GM18511 (cell line): ENCODE measurements at regions not wholly inside any gene's neighbourhood (a gene's known extent, or its start where the extent isn't known, plus 50 kb on each side); places are given as distances from the start of the nearest gene placed in this dataset.
"Not testable (repeated sequence)": the region's sequence is repeated elsewhere in the genome, so short reads cannot be mapped to it uniquely, and the experiment has no call there.

Experiments
- ATAC-seq: cut with Tn5 transposase; IDR thresholded peaks from one replicate; pipeline ENCODE4 v1.9.1; 2021; ENCODE audit warnings: mild to moderate bottlenecking, moderate library complexity; ENCODE audit not compliant: unreplicated experiment

DNA sequence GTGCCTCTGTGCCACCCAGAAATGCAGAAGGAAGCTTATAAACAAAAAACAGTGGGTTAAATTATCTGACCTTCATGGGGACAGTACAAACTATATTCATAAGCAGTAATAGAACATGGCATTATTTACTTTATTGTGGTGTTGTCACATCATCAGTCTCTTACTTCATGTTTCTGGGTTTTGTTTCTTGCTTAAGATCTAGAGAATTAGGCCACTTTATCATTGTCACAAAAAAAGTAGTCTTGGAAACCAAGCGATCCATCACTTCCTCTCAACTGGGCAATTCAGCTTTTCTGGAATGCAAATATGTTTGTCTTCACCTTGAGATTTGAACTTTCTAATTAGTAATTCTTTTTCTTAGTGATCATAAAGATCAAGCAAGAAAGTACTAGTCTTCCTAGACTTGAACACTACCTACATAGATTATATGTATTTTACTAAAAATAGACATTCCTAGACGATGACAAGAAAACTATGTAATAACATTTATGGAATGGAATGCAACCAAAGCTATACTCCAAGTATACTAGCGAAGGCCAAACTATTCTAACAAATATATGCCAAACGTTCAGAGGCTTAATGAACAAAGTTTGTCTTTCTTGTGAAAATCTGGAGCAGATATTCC lies 363.4 kb downstream of the DAD1 start:
- no peak for ATAC-seq

DNA sequence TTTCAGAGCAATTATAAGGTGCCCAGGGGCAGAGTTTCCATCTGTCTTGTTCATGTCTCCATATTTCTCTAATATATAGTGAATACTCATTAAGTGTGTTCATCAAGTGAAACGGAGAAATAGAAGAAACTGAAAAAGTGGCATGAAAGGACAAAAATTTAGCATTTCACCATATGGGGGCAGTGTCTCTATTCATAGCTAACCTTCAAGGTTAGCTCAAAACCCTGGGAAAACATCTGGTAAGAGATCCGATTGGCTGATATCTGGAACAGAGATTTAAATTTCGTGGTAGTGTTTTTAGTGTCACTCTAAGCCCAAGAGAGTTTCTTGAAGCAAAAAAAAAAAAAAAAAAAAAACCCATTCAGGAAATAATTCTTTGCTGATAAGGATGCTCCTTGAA lies 367.5 kb downstream of the DAD1 start:
- no peak for ATAC-seq

DNA sequence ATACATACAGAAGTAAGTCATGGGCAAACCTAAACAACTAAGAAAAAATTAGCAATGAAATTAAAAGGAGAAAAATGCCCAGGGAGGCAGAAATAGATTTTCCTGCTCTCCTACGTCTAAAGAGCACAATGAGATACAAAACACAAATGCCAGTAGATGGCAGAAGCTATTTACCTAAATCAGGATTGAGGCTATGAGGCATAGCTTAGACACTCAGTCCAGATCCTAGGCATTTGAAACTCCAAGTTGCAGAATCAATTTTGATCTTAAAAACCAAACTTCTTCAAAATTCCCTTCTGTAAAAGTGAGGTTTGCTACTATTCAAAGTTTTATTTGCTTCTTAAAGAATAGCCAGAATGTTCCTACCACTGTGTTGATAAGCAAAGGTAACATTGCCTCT lies 368.6 kb downstream of the DAD1 start:
- ATAC-seq: no peak

DNA sequence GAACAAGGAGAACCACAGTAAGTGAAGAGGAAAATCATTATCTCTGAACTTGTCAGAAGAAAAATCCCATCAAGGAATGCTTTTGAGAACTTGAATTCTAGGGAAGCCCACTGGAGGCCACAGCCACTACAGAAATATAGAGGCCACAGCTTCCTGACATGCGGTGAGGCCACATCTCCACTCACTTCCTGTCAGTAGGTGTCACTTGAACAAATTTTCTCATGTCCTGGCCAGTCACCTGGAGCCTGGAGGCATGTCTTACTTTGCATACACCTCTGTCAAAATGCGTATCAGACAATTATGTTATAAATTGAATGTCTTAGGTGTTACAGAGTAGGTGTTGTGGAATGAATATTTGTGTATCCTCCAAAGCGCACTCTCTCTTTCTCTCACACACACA lies 370.3 kb downstream of the DAD1 start:
- ATAC-seq: no peak

DNA sequence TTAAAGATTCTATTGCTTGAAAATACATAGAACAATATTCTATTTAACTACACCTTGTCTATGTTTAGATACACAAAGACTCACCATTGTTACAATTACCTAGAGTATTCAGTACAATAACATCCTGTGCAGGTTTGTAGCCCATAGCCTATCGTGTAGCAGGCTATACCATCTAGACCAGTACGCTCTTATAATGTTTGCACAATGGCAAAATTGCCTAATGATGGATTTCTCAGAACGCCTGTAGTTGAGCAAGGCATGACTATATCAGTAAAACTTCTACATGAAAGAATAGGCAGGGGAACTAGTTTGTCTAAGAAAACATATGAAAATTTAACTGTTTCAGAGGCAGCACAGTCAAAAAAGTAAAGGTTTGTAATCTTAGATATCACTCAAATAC lies 375.9 kb downstream of the DAD1 start:
- ATAC-seq: no peak

DNA sequence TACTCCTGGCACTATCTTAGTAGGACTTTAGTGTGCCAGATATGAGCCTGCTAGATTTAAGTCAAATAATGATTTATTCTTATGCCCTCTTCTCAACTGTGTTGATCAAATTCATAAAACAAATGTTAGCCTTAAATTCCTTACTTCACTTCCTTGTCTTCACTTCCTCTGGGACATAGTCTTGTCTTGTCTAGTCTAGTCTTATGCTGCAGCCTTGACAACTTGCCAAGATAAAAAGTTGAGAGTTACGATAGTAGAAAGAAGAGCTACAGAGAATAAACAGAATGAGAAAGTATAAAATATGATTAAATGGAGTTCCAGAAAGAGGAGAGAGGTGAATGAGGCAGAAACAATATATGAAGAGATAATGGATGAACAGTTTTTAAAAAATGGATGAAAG lies 378.1 kb downstream of the DAD1 start:
- no peak for ATAC-seq

DNA sequence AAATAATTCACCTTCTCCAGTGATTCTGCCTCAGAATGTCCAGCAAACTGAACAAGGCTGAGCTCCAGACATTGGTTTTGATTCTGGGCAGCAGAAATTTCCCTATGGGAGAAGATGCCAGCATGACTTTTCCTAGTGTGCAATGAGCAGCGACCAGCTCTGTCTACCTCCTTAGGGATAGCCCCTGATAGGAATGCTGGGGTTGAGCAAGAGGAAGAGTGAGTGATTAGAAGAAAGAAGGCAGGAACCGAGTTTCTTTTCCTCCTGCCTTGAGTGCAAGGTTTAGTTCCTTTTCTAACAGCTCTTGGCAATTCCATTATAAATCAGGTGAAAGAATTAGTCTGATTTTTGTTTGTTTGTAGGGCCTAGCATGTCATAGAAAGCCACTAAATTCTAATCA lies 379.0 kb downstream of the DAD1 start:
- no peak for ATAC-seq

DNA sequence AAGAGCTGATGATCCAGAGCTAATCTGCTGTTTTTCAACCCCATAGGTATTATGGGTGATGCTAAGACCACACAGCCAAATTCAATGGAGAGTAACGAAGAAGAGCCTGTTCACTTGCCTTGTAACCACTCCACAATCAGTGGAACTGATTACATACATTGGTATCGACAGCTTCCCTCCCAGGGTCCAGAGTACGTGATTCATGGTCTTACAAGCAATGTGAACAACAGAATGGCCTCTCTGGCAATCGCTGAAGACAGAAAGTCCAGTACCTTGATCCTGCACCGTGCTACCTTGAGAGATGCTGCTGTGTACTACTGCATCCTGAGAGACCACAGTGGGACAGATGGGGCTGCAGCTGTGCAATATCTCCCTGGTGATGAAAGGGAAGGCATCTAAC lies 386.0 kb downstream of the DAD1 start:
- ATAC-seq: no peak

DNA sequence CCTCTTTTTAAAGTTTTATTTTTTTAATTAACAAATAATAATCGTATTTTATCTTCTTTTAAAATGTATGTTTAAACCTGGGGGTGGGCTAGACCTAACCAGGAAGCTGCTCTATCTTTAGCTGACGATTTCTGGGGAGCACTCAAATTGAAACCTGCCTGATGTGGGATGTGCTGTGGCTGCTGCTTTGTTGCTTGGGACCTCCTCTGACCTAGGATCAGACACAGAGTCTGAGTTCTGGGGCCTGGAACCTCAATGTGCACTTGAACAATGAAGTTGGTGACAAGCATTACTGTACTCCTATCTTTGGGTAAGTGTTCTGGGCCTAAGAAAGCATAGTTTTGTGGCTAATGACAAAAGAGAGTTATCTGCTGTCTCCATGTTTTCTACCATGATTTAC lies 386.7 kb downstream of the DAD1 start:
- no peak for ATAC-seq

DNA sequence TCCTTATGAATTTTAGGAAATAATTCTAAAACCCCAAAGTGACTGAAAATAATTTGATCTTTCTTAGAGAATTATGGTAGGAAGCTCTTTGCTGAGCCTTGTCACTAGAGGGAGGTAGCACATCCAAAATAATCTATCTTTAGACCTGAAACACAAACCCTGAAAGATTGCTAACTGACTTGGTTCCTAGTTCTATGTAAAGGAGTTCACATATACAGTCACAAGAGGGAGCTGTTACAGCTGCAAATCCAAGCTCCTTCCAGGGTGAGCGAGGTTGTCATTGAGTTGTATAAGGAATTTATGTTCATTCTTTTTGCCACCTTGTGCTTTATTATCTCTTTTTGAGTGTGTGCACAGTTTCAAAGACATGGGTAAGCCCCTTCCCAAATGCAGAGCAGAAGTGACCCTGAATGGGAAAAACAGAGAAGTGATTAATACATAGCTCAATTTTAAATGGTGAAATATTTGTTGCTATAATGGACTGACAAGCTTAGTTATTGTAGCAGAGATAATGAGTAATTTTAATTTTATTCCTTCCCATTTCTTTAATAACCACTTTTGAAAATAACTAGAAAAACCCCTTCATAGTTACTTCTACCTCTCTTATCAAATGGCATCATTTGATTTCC lies 387.9 kb downstream of the DAD1 start:
- peak; percentile 60 for ATAC-seq

DNA sequence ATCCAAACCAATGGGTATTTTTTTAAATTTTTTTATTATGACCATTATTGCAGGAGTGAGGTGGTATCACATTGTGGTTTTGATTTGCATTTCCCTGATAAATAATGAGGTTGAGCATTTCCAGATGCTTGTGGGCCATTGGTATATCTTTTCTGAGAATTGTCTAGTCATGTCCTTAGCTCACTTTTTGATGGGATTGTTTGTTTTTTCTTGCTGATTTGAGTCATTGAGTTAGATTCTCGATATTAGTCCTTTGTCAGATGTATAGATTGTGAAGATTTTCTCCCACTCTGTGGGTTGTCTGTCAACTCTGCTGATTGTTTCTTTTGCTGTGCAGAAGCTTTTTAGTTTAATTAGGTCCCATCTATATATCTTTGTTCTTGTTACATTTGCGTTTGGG lies 388.9 kb downstream of the DAD1 start:
- not testable (repeated sequence) for ATAC-seq

DNA sequence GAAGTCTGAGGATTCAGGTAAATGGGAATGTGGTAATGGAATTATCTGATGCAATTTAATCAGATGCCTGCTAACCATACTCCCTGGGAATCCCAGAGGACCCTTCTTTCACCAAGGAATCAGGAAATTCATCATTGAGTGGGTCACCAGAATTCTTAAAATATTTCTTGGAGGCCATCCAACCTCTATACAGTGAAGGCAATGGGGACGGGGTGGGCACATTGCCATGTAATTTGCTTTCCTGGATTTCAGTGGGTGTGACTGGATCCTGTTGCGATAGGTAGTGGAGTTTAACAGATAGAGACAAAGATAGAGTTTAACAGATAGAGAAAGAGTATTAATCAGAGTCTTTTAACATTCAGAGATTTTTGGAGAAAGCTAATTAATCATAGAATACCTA lies 394.4 kb downstream of the DAD1 start:
- no peak for ATAC-seq

DNA sequence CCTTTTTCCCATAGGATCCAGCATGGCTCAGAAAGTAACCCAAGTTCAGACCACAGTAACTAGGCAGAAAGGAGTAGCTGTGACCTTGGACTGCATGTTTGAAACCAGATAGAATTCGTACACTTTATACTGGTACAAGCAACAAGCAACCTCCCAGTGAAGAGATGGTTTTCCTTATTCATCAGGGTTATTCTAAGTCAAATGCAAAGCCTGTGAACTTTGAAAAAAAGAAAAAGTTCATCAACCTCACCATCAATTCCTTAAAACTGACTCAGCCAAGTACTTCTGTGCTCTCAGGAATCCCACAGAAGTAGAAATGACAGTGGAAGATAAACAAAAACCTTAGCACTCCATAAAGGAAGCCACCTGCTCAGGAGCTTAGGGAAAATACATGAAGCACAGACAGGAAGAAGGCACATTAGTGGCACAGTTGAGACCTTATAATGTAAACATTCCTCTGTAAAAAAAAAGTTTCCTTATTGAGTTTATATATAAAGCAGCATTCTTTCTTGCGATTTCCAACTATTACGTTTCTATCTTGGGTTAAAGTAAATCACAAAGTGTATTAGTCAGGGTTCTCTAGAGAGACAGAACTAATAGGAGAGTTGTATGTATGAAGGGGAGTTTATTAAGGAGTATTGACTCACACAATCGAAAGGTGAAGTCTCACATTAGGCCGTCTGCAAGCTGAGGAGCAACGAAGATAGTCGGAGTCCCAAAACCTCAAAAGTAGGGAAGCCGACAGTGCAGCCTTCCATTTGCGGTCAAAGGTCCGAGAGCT lies 398.4 kb downstream of the DAD1 start:
- ATAC-seq: no peak

DNA sequence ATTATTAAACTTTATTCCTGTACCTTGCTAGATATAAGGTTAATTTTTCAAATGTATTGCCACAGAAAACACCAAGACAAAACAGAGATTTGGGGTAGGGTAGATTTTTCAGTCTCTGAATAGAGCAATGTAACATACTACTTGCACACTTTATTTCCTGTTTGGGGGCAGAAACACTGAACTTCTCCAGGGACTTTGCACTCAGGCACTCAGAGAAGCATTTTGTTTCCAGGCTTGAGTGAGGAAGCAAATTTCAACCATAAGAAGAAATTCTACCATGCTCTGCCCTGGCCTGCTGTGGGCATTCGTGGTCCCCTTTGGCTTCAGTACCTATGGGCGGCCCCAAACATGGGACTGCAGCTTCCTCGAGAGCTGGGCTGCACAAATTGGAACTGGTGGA lies 399.1 kb downstream of the DAD1 start:
- no peak for ATAC-seq

DNA sequence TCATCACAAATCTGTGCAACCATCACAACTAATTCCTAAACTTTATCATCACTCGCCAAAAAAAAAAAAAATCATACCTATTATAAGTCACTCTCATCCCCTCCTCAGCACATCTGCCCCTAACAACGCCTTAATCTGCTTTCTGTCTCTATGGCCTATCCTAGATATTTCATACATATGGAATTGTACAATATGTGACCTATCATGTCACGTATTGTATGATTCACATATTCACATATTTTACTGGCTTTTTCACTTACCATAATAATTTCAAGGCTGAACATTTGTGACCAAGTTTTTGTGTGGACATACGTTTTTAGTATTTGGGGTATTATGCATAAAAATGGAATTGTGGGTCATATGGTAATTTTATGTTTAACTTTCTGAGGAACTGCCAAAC lies 400.7 kb downstream of the DAD1 start:
- ATAC-seq: no peak

DNA sequence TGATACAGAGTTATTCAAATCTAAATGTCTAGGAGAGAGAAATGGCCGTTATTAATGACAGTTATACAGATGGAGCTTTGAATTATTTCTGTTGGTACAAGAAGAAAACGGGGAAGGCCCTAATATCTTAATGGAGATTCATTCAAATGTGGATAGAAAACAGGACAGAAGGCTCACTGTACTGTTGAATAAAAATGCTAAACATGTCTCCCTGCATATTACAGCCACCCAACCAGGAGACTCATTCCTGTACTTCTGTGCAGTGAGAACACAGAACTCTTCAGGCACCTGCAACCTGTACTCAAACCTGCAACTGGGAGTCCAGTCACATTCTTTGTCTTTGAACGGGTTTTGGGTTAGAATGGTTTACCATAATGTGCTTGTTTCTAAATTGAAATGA lies 403.2 kb downstream of the DAD1 start:
- no peak for ATAC-seq

DNA sequence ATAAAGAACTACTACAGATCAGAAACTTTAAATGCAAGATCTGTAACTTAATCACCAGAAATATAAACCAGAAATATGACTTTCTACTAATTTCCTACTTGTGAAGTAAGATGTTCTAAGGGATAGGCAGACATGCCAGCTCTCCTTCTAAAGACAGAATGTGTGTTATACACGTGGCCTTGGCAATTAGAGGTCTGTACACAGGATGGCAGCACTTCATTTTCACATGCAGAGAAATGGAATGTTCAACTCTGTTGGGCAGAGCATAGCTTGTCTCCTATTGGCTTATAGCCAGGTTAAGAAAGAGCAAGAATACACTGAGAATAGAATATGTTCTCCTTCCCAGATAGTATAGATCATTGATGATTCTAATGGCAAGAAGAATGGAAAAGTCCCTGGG lies 403.8 kb downstream of the DAD1 start:
- ATAC-seq: no peak

DNA sequence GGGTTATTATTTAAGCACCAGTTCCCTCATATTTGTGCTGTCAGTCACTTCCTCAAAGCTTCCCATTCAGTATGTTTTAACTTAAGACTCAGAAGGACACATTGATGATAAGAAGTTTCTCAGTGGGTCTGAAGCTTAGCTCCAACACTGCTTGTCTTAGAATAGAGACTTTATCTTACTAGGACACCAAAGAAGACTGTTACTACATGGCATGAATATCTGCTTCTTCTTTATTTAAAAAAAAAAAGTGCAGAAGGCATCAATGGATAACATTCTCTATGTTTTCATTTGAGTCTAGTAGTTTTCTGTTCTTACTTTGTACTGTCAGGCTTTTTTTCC lies 404.2 kb downstream of the DAD1 start:
- no peak for ATAC-seq

DNA sequence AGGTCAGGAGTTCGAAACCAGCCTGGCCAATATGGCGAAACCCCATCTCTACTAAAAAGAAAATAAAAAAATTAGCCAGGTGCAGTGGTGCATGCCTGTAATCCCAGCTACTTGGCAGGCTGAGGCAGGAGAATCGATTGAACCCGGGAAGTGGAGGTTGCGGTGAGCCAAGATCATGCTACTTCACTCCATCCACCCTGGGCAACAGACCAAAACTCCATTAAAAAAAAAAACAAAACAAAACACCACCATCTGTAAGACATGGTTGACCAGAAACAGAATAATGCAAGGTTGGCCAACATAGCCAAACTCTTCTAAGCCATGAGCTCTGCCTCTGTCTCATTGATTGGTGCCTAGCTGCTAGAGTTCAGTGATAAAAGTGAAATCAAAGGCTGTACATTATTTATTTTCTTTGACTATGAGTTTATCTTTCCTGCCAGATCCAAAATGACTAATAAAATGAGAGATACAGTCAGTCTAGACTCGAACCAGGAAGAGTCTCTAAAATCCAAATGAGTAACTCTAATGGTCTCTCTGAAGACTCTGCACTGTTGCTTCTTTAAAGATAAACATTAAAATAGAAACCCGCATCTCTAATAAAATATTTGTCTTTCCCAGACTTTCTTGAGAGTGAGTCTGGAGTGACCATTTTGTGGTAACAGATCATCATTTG lies 404.7 kb downstream of the DAD1 start:
- ATAC-seq: no peak

DNA sequence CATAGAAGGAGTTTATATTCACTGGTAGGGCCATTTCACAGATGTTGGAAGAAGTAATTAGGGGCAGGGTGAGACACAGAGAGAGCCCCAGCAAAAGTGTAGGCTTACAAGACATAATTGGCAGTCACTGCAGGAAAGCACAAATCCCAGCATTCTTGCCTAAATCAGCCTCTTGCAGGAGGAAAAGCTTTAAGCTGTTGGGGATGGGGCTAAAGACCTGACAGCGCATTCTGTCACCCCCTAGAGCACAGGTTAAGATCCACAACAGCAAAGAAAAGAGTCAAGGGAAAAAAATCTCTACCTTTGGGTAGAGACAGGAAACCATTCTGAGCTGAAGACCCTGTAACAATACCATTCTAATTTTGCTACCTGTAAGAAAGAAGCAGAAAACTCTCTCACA lies 409.0 kb downstream of the DAD1 start:
- no peak for ATAC-seq

DNA sequence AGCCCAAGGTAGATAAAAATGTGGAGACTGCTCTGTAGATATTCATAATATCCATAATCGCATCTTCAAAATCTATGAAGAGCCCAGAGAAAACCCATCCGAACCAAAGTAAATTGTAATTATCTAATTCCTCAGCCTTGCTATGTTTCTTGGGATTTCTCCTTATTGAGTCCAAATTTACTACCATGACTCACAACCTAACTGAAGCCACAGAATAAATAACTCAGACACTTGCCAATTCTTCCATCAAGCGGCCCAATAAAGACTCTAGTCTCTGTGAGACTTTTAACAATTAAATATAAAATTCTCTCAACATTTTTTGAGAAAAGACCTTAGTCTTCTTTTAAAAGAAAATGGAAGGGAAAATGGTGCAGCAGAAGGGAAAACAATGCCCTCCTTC lies 409.8 kb downstream of the DAD1 start:
- ATAC-seq: no peak

DNA sequence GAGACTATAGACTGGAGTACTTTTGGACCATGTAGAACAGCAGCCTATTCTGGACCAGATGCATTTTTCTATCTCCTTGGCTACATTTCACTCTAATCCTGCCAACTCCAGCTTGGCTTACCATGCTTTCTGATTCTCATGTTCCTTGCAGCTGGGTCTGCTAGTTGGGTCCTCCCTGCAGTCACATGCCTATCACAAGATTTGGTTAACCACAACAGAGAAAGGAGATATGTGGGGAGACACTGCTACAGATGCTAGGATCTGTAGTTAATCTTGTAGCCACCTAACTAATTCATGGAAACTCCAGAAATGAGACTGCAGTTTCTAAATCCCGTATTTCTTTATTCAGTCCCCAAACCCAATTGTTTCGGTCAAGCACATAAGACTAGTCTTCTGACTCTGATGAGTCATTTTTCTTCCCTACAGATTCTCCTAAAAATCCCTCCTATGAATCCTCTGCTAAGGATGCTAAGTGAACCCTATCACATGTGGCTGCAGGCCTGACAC lies 410.6 kb downstream of the DAD1 start:
- no peak for ATAC-seq
